ENCODE measurements at regions not wholly inside any gene's neighbourhood (a gene's known extent, or its start where the extent isn't known, plus 50 kb on each side); places are given as distances from the start of the nearest gene placed in this dataset.
"Not testable (repeated sequence)": the region's sequence is repeated elsewhere in the genome, so short reads cannot be mapped to it uniquely, and the experiment has no call there.

DNA sequence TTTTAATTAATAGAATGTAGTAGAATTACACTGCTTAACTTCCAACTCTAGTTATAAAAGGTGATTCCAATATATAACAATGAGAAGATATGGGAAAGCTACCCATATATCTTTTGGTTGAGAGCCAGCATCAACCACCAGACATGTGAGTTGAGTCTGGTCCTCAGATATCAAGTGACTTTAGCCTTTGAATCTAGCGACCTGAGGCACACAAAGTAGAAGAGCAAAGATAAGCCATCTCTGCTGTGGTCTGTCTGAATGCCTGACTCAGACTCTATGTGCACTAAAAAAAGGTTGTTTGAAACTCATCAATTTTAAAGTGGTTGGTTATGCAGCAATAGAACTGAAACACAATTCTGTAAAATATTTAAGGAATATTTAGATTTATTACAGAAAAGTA lies 492.5 kb upstream of the SOX9 start:
- DNase-seq = no peak

DNA sequence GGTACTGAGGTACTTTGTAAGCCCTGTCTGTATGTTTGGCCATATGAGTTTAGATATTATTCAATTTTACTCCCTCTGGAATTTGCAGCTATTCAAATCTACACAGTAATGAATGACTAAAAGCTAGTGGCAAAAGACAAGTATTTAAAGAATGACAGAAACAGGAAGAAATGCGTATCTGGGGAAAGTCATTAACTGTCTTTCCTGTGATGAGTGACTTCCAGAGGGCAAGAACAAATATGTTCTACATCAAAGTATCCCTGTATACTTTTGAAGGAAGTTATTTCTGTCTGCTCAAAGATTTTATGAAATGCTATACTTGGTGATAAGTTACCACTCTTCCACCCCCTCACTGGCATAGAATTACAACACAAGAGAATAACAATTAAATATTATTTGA lies 489.3 kb upstream of the SOX9 start:
- no peak for DNase-seq

DNA sequence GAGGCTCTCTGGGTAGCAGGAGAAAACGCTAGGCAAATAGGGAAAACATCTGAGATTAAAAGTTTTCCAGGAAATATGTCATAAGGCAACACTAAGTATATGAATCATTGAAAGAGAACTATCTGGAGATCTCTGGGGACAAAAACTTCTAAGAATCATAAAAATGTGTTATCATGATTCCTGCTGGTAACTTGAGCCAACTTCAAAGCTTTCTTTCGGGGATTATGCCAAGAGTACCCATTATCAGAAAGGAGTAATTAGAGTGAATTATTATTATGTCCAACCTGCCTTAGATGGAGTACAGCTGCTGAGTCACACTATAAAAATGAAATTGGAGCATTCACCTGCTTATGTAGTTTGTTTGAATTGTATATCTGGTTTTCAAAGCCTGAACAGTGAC lies 488.5 kb upstream of the SOX9 start:
- DNase-seq = no peak

DNA sequence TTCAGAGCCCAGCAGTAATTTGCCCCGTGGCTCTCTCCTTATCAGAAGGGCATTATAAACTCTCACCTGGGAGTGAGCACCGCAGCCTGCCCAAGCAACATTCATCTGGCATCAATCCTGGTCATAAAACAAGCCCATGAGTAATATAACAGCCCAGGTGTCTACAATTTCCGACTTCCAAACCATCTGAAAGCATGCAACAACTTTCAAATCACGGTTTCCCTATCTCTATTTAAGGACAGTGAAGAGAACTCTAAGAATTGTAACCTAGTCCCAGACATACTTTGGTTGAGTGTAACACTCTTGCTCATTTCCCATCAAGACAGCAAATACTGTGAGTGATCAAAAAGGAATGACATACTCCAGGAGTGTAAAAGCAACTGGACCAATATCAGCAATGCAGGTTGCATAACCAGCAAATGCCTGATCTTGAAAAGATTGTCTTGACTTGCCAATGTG lies 487.4 kb upstream of the SOX9 start:
- no peak for DNase-seq

DNA sequence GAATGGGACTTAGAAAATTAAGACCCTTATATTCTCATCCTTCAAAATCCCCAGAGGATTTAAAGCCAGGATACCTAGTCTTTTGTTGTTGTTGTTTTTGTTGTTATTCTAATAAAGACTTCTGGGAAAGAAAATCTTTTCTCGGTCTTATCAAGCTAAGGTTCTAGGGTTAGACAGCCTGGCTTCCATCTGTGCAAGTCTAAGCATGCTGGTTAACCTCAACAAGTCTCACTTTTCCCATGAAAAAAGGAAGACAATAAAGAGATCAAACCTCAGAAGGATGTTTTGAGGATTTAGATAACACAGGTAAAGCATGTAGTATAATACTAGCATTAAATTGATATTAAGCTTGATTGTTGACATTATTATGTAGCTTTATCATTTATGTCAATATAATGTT lies 486.4 kb upstream of the SOX9 start:
- no peak for DNase-seq

DNA sequence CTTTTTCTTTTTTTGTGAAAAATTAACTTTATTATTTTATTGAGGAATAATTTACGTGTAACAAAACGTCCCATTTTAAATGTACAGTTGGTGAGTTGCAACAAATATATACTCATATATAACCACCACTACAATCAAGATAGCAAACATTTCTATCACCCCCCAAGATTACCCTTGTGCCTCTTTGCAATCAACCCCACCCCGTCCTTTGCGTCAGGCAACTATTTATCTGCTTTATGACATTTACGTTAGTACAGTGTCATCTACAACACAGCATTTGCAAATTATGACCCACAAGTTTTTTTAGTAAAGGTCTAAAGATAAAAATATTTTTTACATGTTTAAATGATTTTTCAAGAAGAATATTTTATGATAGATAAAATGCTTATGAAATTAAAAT lies 485.6 kb upstream of the SOX9 start:
- no peak for DNase-seq

DNA sequence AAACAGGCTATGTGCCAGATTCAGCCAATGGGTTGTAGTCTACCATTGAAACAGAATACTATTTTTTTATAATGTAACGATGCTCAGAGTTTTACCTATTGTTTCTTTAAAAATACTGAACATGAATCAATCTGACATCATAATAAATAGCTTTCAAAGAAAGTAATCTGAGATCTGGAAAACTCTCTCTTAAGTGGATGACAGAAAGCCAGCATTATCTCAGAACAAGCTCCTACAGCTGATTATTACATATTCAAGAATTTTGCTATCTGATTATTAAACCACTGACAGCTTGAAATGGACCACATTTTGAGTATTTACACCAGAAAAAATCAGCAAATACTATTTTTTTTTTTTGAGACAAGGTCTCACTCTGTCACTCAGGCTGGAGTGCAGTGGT lies 484.2 kb upstream of the SOX9 start:
- DNase-seq = no peak

DNA sequence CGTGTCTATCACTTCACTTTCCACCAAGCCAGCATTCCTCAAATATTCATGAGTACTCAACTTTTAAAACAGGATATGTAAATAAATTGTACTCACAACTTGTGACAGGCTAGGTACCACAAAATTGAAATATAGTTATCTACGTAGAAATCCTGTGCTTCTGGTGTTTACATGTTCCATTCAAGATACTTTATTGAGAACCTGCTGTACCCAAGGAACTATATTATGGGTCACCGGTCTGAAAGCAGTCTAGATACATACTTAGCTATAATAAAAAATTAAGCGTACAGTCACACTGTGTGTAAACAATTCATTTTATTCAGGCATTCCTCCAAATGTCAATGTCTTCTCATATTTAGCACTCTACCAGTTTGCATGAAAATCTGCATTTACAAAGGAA lies 482.2 kb upstream of the SOX9 start:
- DNase-seq = no peak

DNA sequence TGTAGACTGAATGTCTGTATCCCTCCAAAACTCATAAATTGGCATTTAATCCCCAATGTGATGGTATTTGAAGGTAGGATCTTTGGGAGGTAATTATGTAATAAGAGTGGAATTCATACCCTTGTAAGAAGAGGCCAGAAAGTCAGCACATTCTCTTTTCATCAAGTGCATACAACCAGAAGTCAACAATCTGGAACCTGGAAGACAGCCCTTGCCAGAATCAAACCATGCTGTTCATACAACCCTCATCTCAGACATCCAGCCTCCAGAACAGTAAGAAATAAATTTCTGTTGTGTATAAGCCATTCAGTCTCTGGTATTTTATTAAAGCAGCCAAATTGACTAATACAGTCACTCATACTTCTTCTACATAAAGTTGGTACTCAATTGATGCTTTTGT lies 481.0 kb upstream of the SOX9 start:
- no peak for DNase-seq

DNA sequence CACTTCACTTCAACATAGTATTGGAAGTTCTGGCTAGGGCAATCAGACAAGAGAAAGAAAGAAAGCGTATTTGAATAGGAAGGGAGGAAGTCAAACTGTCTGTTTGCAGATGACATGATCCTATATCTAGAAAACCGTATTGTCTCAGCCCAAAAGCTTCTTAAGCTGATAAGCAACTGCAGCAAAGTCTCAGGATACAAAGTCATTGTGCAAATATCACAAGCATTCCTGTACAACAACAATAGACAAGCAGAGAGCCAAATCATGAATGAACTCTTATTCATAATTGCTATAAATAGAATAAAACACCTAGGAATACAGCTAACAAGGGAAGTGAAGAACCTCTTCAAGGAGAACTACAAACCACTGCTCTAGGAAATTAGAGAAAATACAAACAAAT lies 473.9 kb upstream of the SOX9 start:
- DNase-seq = not testable (repeated sequence)

DNA sequence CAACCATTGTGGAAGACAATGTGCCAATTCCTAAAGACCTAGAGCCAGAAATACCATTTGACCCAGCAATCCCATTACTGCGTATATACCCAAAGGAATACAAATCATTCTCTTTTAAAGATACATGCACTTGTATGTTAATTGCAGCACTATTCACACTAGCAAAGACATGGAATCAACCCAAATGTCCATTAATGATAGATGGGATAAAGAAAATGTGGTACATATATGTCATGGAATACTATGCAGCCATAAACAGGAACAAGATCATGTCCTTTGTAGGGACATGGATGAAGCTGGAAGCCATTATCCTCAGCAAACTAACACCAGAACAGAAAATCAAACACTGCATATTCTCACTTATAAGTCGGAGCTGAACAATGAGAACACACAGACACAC lies 472.5 kb upstream of the SOX9 start:
- not testable (repeated sequence) for DNase-seq

DNA sequence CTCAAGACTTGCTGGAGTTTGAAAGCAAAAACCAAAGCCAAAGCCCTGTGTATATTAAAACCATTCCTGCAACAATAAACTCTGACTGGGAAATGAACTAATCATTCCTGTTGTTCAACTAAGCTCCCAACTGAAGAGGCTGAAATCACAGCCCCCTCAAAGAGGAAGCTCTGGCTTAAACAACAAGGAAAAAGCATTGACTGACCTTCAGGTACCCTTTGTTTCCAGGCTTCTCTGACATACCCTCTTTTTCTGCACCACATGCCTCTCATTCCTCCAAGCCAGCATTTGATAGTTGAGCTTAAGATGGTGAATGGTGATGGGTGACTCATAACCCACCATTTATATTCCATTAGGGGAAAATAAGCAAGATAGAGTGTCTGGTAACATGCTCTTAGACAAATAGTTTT lies 470.9 kb upstream of the SOX9 start:
- DNase-seq = no peak

DNA sequence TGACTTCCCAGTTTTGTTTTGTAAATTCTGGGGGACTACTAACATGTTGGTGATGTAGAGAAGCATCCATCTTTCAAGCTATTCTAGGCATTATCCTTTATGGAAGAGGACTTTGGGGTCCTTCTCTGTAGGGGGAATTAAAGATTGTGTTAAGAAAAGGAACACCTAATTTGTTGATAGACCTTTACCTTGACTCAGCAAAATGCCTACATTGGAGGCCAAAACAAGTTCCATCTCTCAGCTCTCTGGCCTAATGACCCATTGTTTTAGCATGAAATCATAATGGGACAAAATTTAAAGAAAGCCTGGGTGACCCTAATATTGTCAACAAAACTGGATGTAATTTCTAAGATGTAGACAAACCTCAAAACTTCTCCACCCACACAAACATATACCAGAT lies 465.3 kb upstream of the SOX9 start:
- no peak for DNase-seq

DNA sequence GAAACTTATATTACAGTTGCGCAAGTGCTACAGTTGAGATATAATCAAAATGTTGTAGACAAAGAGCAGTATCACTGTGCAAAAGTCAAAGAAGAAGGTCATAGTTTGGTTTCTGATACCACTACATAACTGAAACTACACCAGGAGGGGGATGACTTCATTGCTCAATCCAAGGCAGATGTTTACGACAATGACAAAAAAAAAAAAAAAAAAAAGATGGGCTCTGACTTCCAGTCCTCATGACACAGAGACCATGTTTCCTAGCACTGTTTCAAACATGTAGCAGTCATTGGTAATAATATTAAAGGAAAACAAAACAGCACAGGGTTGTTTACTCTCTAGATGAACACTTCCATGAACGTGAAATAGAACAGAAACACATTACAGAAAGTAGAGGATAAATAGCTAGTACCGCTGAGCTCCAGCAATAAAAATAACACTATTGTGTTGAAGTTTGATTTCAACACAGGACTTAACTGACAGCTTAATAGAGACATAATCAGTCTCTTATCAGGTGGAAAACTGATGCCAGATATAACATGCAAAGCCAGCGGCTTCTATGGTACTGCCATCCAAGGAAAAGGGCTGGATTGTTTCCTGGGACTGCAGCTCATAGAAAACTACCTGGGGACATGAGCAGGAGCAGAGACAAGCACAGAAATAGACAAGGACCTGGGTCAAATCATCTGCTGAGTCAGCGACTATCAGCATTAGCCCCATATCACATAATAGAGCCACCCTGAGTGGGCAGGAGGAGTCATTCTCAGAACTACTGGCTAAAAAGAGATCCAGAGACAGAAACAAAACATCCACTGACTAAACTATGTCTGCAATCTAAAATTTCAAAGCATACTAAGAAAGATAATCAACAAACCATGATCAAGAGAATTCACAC lies 463.6 kb upstream of the SOX9 start:
- DNase-seq = no peak

DNA sequence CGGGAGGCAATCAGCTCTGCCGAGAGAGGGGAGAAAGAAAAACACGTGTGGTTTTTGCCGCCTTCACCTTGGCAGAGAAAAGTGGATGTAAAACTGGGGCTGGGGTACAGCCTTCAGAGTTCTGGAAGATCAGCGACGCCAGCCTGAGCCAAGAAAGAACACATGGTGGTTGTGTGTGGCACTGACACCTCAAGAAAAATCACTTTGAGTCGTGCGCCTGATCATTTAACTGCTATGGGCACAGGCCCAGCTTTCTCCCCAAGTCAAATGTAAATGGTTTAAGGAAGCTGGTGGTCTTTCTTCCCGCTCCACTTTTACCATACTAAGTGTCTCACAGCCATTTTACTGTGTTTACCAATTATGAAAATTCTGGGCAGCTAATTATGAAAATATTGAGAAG lies 461.8 kb upstream of the SOX9 start:
- no peak for DNase-seq

DNA sequence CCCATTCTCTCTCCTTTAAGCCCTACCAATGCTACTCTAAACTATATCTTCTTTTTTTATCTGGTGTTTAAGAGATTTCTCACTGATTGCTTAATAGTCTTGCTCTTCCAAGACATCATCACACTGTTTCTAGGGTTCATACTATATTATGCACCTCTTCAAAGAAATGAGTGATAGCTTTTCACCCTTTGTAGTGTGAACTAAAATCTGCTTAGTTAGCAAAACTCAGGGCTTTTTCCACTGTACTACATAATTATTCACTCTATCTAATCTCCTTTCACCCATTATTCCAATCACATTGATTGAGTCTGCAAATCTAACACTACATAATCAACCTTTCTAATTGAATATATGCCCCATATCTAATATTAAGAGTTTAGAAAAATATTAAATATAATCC lies 456.0 kb upstream of the SOX9 start:
- no peak for DNase-seq

DNA sequence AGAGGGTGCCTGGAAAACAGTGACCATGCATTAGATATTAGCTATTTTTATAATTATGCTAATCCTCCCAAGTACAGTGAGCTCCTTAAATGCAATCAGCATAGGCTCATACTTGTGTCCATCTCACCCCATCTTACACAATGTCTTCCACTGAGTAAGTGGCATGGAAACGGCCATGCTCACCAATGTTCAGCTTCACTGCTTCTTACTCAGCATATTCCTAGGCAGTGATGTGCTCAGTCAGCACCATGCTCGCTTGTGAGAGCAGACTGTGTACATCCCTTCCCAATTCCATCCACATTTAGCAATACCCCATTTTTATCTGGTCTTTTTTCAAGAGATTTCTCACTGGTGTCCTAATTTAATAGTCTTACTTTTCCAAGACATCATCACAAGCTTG lies 454.8 kb upstream of the SOX9 start:
- DNase-seq = no peak

DNA sequence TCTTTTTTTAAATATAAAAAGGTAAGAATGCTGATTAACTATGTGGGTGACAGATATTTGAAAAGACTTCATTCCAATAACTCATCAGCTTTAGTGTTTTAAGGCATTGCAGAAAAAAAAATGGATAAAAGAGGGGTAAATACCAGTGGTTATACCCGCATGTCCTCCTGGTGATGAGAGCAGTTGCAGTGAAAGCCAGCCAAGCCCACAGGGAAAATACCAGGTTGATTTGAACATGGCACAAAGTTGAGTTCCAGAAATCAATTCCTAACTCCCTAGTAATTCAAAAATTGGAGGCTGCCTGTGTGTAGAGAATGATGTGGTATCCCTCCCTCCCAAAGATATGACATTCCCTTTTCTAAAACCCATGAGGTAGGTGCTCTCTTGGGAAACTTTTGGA lies 453.2 kb upstream of the SOX9 start:
- DNase-seq = no peak

DNA sequence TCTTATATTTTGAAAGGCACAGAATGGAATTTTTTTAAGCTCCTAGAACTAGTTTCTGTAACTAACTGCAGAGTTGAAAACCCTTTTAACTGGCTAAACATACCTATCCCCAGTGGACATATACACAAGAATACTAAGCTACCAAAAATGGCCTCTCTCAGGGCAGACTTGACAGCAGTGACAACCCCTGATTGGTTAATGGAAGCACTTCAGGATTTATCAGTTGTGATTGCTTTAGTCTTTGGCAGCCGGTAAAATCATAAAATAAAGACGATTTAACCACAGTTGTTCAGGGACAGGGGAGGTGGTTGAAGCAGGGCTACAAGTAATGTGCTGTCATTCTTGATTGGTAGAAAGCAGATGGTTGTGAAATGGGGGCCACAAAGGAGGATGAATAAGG lies 452.0 kb upstream of the SOX9 start:
- no peak for DNase-seq

DNA sequence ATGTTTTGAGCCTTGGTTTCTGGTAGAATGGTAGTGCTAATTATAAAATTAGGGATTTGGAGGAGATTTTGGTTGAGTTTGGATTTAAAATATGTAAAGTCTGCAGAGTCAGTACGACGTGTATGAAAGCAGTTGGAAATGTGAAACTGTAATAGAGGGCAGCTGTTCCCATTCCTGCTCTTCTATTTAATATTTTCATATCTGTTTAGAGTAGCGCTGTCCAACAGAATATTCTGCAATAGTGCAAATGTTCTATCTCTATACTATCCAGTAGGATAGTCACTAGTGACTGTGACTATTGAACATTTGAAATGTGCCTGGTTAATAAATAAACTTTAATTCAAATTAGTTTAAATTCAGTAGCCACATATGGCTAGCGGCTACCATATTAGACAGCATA lies 443.4 kb upstream of the SOX9 start:
- DNase-seq = no peak

DNA sequence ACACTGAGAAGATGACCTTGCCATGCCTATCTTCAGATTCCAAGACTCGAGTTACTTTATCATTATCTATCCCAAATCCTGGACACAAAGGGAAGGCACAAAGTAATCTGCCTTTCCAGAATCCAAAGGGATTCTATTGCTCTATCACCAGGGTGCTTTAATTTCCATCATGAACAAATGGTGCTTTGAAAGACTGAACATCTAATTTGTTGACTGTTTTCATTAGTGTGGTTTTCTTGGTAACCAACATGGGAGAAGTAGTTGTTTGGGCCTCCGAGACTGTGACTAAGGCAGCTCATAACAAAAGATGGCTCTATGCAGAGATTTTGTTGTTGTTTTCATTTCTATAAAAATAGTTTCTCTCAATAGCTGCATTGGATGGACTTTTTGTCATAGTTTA lies 441.0 kb upstream of the SOX9 start:
- DNase-seq = no peak

DNA sequence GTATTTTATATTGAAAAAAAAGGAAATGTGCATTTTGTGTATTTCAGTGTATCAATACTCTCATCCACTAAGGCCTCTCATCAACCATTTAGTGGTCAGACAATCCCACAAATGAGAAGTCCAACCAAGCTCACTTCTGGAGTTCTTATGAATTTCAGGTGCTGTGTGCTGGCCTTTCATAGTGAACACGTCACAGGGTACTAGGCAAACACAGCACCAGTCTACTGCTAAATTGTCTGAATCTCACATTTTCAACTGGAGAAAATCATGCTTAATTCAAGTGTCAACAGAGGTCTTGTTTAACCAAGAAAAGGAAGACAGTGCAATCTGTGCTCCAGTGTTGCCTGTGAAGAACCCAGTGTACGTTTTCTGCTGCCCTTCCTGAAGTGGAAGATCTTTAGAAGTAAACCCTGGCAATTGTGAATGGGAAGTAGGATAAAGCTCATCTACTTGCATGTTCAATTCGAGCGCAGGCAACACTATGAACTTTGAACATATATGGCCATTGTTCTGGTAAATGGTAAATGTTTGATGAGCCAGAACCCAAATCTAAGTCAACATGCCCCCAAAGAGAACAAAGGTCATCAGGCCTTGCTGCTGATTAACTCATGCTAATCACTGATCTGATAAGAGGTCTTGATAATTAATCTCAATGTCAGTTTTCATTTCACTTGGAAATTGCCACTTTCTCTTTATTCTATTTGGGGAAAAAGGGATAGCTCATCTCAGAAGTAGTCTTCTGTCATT lies 439.2 kb upstream of the SOX9 start:
- no peak for DNase-seq

DNA sequence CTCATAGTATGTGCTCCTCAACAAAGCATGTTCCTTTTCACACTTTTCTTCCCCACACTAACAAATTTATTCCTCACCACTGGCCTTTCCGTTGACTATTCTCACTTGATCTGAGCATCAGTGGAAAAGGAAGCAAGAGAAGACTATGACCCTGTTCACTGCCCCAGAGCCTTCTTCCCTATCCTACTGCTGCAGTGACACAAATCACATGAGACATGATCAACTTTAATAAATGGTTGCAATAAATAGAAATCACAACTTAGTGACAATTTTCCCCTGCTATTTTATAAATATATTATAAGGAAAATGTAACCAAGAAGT lies 438.7 kb upstream of the SOX9 start:
- DNase-seq = no peak

DNA sequence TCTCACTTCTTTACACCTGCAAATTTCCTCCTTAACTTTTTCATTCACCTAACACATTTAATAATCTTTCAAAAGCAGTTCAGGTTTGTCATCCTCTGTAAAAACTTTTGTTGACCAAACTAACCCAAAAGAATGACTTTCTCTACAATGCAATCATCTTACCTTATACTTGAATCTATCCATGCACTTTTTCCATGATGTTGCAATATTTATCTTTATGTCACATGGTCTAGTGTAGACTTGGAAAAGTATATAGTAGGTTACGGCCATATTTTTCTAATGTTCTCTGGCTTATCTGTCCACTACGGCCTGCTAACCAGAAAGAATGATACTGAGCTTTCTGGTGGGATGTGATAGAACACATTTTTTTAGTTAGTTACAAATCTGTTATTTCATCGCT lies 431.0 kb upstream of the SOX9 start:
- DNase-seq = no peak

DNA sequence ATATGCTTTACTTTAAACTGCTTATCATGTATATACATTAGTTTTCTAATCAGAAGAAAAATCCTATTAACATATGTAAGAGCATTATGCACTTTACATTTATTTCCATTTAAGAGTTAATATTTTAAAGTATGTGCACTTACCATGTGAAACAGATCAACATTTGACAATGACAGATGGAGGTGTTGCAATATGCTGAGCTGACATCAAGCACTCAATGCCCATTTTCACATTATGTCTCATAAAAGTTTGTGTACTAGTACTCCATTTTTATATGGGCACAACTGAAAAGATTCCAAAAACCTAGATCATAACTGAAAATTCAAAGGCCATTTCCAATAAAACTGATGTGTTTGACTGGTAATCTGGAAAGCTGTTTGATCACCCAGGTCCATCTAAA lies 420.9 kb upstream of the SOX9 start:
- DNase-seq = no peak
